Naive thymus-derived CD4-positive, alpha-beta T cell (primary cell): ENCODE measurements at regions not wholly inside any gene's neighbourhood (a gene's known extent, or its start where the extent isn't known, plus 50 kb on each side); places are given as distances from the start of the nearest gene placed in this dataset.
A peak's percentile ranks its signal among the peaks of the same experiment; 100 is the strongest.

Experiments
- ATAC-seq: fragments of 150-1000 bp; cut with Tn5 transposase; 2 replicates; pipeline ENCODE4 v1.10.0; 2021; ENCODE audit warnings: mild to moderate bottlenecking, moderate library complexity
- CTCF ChIA-PET: fragments of 350-600 bp; sonication (Branson Sonifier 250); formaldehyde crosslinking; loops from one replicate; lab custom pipeline; 2021; ENCODE audit warnings: antibody characterized with exemption; lab: Charles Lee
- POLR2A ChIA-PET: fragments of 350-600 bp; sonication (Branson Sonifier 250); formaldehyde crosslinking; loops from one replicate; lab custom pipeline; 2021; ENCODE audit warnings: antibody characterized with exemption, inconsistent platforms; lab: Charles Lee
- DNase-seq, 9 donors: peaks; one replicate each; pipeline versions ENCODE4 v3.0.0 to v3.0.0-alpha.2; 2020 to 2022; ENCODE audit warnings: mixed read lengths in 1 of 9
- H3K27ac ChIP-seq: one replicate; pipeline ENCODE4 v1.7.0; 2013; ENCODE audit warnings: mild to moderate bottlenecking, low read depth, low read length, moderate library complexity
- H3K27me3 ChIP-seq, 2 donors: one replicate each; pipeline ENCODE4 v1.7.0; 2013; ENCODE audit warnings: low read length in 2 of 2, mild to moderate bottlenecking in 2 of 2, moderate library complexity in 2 of 2; ENCODE audit not compliant: control insufficient read depth in 2 of 2, insufficient read depth in 2 of 2
- H3K36me3 ChIP-seq, 3 experiments: 1 replicate in 2 of 3; 2 replicates in 1 of 3; pipeline ENCODE4 v1.7.0; 2013; ENCODE audit warnings: low read length in 3 of 3, mild to moderate bottlenecking in 3 of 3, moderate library complexity in 1 of 3; ENCODE audit not compliant: insufficient read depth in 3 of 3, control insufficient read depth in 2 of 3
- H3K4me1 ChIP-seq, 2 donors: one replicate each; pipeline ENCODE4 v1.7.0; 2013; ENCODE audit warnings: low read length in 2 of 2, mild to moderate bottlenecking in 2 of 2, moderate library complexity in 1 of 2; ENCODE audit not compliant: control insufficient read depth in 2 of 2, insufficient read depth in 2 of 2
- H3K4me3 ChIP-seq: 2 replicates; pipeline ENCODE4 v1.7.0; 2013; ENCODE audit warnings: mild to moderate bottlenecking, low read length
- H3K9me3 ChIP-seq, 3 experiments: 1 replicate in 2 of 3; 2 replicates in 1 of 3; pipeline ENCODE4 v1.7.0; 2013; ENCODE audit warnings: low read length in 3 of 3; ENCODE audit not compliant: control insufficient read depth in 2 of 3
- H3K27ac Mint-ChIP-seq, 9 donors: one replicate each; pipeline ENCODE4 v1.8.0; 2020 to 2022; ENCODE audit warnings: mixed read lengths in 9 of 9, mild to moderate bottlenecking in 8 of 9, moderate library complexity in 5 of 9, inconsistent platforms in 2 of 9
- H3K27me3 Mint-ChIP-seq, 5 donors: one replicate each; pipeline ENCODE4 v1.8.0; 2021 to 2022; ENCODE audit warnings: mixed read lengths in 5 of 5, mild to moderate bottlenecking in 1 of 5
- H3K36me3 Mint-ChIP-seq, 5 donors: one replicate each; pipeline ENCODE4 v1.8.0; 2020 to 2022; ENCODE audit warnings: mixed read lengths in 5 of 5, mild to moderate bottlenecking in 3 of 5, inconsistent platforms in 1 of 5
- H3K4me1 Mint-ChIP-seq, 7 donors: one replicate each; pipeline ENCODE4 v1.8.0; 2020 to 2022; ENCODE audit warnings: mixed read lengths in 7 of 7, mild to moderate bottlenecking in 3 of 7, inconsistent platforms in 1 of 7
- H3K4me3 Mint-ChIP-seq, 10 donors: one replicate each; pipeline ENCODE4 v1.8.0; 2020 to 2022; ENCODE audit warnings: mild to moderate bottlenecking in 10 of 10, mixed read lengths in 10 of 10, moderate library complexity in 6 of 10, inconsistent platforms in 2 of 10
- H3K9me3 Mint-ChIP-seq, 11 donors: one replicate each; pipeline ENCODE4 v1.8.0; 2020 to 2022; ENCODE audit warnings: mixed read lengths in 11 of 11, mild to moderate bottlenecking in 4 of 11, inconsistent platforms in 1 of 11, moderate library complexity in 1 of 11
- intact Hi-C, 2 donors: fragments of 100-400 bp; cut with micrococcal nuclease; formaldehyde crosslinking; loops; one replicate each; pipeline ENCODE4 v1.15.1; 2023

- H3K4me3 Mint-ChIP-seq = no peak overlapping the region
- H3K4me1 Mint-ChIP-seq = no peaks in the 10 kb centered on the region
- DNase-seq = no peak
- ChIA-PET POLR2A (no interaction called here), CTCF (interaction anchor here (0.7 kb wide), 1 partner anchor 1283 kb away, joined by 4 read pairs; no protein-coding TSS in a partner anchor)
- H3K36me3 Mint-ChIP-seq = no peaks in the 10 kb centered on the region
- ATAC-seq = no peak
- H3K36me3 ChIP-seq = no peaks in the 10 kb centered on the region
- no peaks in the 10 kb centered on the region for H3K27me3 ChIP-seq
- no peak overlapping the region for H3K27ac ChIP-seq
- peaks cover 0 to 9% (median 4%) of the 10 kb centered on the region in 5 donors for H3K27me3 Mint-ChIP-seq
- intact Hi-C loops = no loop called here
- no peak overlapping the region for H3K4me3 ChIP-seq
- no peaks in the 10 kb centered on the region for H3K4me1 ChIP-seq
- H3K9me3 ChIP-seq = no peaks in the 10 kb centered on the region
- no peak overlapping the region for H3K27ac Mint-ChIP-seq
- H3K9me3 Mint-ChIP-seq = peaks cover 0 to 2% (median 0%) of the 10 kb centered on the region in 11 donors
These were observed 128.9 kb downstream of the HS3ST1 start for GRCh38 chr4:11299836-11300235.

- H3K4me3 ChIP-seq = no peak overlapping the region
- H3K9me3 ChIP-seq = no peaks in the 10 kb centered on the region
- H3K27ac ChIP-seq = no peak overlapping the region
- ChIA-PET POLR2A (no interaction called here), CTCF (no interaction called here)
- no peaks in the 10 kb centered on the region for H3K27me3 ChIP-seq
- intact Hi-C loops = no loop called here
- DNase-seq (no peak), ATAC-seq (no peak)
- Mint-ChIP-seq H3K27me3 (peaks cover 0 to 6% (median 4%) of the 10 kb centered on the region in 5 donors), H3K4me1 (no peaks in the 10 kb centered on the region), H3K9me3 (peaks cover 0 to 2% (median 0%) of the 10 kb centered on the region in 11 donors), H3K36me3 (no peaks in the 10 kb centered on the region), H3K4me3 (no peak overlapping the region), H3K27ac (peak overlapping the region in 1 of 9 donors; percentile 12)
- no peaks in the 10 kb centered on the region for H3K36me3 ChIP-seq
- H3K4me1 ChIP-seq = no peaks in the 10 kb centered on the region
These were observed 129.7 kb downstream of the HS3ST1 start for GRCh38 chr4:11299016-11299415.

- Histone ChIP-seq H3K36me3 (no peaks in the 10 kb centered on the region), H3K27ac (no peak overlapping the region), H3K4me3 (no peak overlapping the region), H3K9me3 (no peaks in the 10 kb centered on the region), H3K4me1 (no peaks in the 10 kb centered on the region), H3K27me3 (no peaks in the 10 kb centered on the region)
- H3K9me3 Mint-ChIP-seq = peaks cover 0 to under 1% (median 0%) of the 10 kb centered on the region in 11 donors
- H3K27ac Mint-ChIP-seq = no peak overlapping the region
- CTCF ChIA-PET = no interaction called here
- ATAC-seq = no peak
- H3K4me3 Mint-ChIP-seq = no peak overlapping the region
- intact Hi-C loops = no loop called here
- no peaks in the 10 kb centered on the region for H3K4me1 Mint-ChIP-seq
- peaks cover 0 to 6% (median 3%) of the 10 kb centered on the region in 5 donors for H3K27me3 Mint-ChIP-seq
- no peak for DNase-seq
- POLR2A ChIA-PET = no interaction called here
- H3K36me3 Mint-ChIP-seq = no peaks in the 10 kb centered on the region
These were observed 130.2 kb downstream of the HS3ST1 start for GRCh38 chr4:11298451-11298850.

GRCh38 chr4:11297627-11298026, 131.1 kb downstream of the HS3ST1 start:
- Histone ChIP-seq H3K27ac (no peak overlapping the region), H3K27me3 (no peaks in the 10 kb centered on the region), H3K4me3 (no peak overlapping the region), H3K9me3 (no peaks in the 10 kb centered on the region), H3K36me3 (no peaks in the 10 kb centered on the region), H3K4me1 (no peaks in the 10 kb centered on the region)
- Mint-ChIP-seq H3K4me3 (no peak overlapping the region), H3K9me3 (no peaks in the 10 kb centered on the region), H3K36me3 (no peaks in the 10 kb centered on the region), H3K27me3 (peaks cover 0 to 6% (median under 1%) of the 10 kb centered on the region in 5 donors), H3K27ac (no peak overlapping the region), H3K4me1 (no peaks in the 10 kb centered on the region)
- DNase-seq (no peak), ATAC-seq (no peak)
- intact Hi-C loops = no loop called here
- CTCF ChIA-PET = no interaction called here
- POLR2A ChIA-PET = no interaction called here

GRCh38 chr4:11297201-11297600, 131.5 kb downstream of the HS3ST1 start:
- no peak overlapping the region for H3K4me3 ChIP-seq
- ChIA-PET POLR2A (no interaction called here), CTCF (no interaction called here)
- Mint-ChIP-seq H3K27me3 (peaks cover 0 to 6% (median 0%) of the 10 kb centered on the region in 5 donors), H3K27ac (no peak overlapping the region), H3K4me1 (no peaks in the 10 kb centered on the region), H3K36me3 (no peaks in the 10 kb centered on the region), H3K4me3 (no peak overlapping the region), H3K9me3 (no peaks in the 10 kb centered on the region)
- no peaks in the 10 kb centered on the region for H3K9me3 ChIP-seq
- H3K27me3 ChIP-seq = no peaks in the 10 kb centered on the region
- no peaks in the 10 kb centered on the region for H3K36me3 ChIP-seq
- H3K27ac ChIP-seq = no peak overlapping the region
- H3K4me1 ChIP-seq = no peaks in the 10 kb centered on the region
- DNase-seq = no peak
- ATAC-seq = no peak
- intact Hi-C loops = no loop called here

- H3K27me3 Mint-ChIP-seq = peaks cover 0 to 4% (median 0%) of the 10 kb centered on the region in 5 donors
- H3K9me3 Mint-ChIP-seq = no peaks in the 10 kb centered on the region
- no peaks in the 10 kb centered on the region for H3K4me1 Mint-ChIP-seq
- Histone ChIP-seq H3K4me1 (no peaks in the 10 kb centered on the region), H3K4me3 (no peak overlapping the region), H3K9me3 (no peaks in the 10 kb centered on the region), H3K27me3 (no peaks in the 10 kb centered on the region), H3K27ac (no peak overlapping the region), H3K36me3 (no peaks in the 10 kb centered on the region)
- no peak overlapping the region for H3K4me3 Mint-ChIP-seq
- DNase-seq (no peak), ATAC-seq (no peak)
- no peaks in the 10 kb centered on the region for H3K36me3 Mint-ChIP-seq
- H3K27ac Mint-ChIP-seq = no peak overlapping the region
- intact Hi-C loops = no loop called here
- CTCF ChIA-PET = no interaction called here
- POLR2A ChIA-PET = no interaction called here
These were observed 134.8 kb downstream of the HS3ST1 start for GRCh38 chr4:11293866-11294265.

GRCh38 chr4:11287055-11287454, 141.6 kb downstream of the HS3ST1 start:
- no peak overlapping the region for H3K27ac Mint-ChIP-seq
- ATAC-seq (no peak), DNase-seq (no peak)
- no peak overlapping the region for H3K27ac ChIP-seq
- CTCF ChIA-PET = no interaction called here
- POLR2A ChIA-PET = no interaction called here
- no peaks in the 10 kb centered on the region for H3K4me1 ChIP-seq
- no peaks in the 10 kb centered on the region for H3K36me3 ChIP-seq
- no peak overlapping the region for H3K4me3 Mint-ChIP-seq
- peaks cover 0 to 6% (median 0%) of the 10 kb centered on the region in 5 donors for H3K27me3 Mint-ChIP-seq
- peaks cover 0 to 14% (median 5%) of the 10 kb centered on the region in 11 donors for H3K9me3 Mint-ChIP-seq
- intact Hi-C loops = no loop called here
- peaks cover 0 to 4% (median 0%) of the 10 kb centered on the region in 5 donors for H3K36me3 Mint-ChIP-seq
- peaks cover 0 to 4% (median 0%) of the 10 kb centered on the region in 3 experiments for H3K9me3 ChIP-seq
- H3K27me3 ChIP-seq = no peaks in the 10 kb centered on the region
- H3K4me1 Mint-ChIP-seq = no peaks in the 10 kb centered on the region
- no peak overlapping the region for H3K4me3 ChIP-seq
